ENCODE measurements at regions not wholly inside any gene's neighbourhood (a gene's known extent, or its start where the extent isn't known, plus 50 kb on each side); places are given as distances from the start of the nearest gene placed in this dataset.
A peak's percentile ranks its signal among the peaks of the same experiment; 100 is the strongest.
"Not testable (repeated sequence)": the region's sequence is repeated elsewhere in the genome, so short reads cannot be mapped to it uniquely, and the experiment has no call there.

DNA sequence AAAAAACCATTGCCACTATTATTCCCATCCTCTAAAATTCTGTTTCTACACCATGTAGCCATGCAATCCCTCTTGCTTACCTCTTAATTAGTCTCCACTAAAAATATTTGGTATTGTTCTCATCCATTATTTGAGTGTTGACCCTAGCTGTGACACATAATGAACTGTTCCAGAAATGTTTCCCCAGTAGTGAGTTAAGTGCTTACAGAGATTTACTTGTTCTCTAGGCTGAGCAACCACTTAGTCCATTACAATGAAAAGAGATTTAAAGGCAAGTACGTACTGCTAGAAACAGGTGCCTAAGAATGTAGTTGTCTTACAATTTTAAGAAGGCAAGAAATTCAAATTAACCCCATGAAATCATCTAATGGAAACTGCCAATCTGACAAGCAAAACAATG lies 112.7 kb upstream of the PTPN13 start:
- no peak for DNase-seq (ENCODE audit: low read depth)

DNA sequence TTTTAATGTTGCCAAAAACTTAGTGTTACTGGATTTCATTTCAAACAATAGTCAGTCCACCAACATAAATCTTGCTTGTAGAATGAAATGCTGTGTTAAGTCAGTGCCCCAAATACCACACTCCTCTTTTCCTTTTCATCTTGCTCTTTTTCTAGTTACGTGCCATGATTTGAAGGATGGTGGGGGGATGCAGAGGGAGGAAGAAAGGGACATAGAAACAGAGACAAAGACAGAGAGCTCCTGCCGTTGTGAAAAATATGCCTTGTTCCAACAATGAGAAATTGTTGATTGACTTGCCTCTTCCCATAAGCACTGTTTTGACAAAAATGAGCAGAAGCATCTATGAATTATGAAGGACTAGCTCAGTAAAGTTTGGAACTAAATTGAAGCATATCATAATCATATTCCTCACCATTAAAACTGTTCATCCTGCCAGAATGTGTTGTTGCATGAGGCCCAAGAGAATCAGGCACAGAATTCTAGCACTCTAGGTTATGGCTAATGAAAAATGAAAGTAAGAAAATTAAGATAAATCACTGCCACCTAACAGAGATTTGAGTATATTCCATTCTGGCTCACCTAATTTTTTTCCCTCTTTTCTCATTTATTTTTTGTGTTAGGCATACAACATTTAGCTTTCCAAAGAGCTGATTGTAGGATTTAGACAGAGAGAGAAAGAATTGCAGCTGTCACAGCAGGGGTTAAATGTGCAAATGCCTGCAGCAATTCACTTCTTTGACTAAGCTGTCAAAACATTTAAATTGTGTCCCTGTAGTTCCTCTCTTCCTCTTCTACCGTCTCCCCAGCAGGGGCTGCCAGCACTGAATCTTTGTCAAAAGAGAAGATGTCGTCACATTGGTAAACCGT lies 111.6 kb upstream of the PTPN13 start:
- DNase-seq (ENCODE audit: low read depth), result no peak

DNA sequence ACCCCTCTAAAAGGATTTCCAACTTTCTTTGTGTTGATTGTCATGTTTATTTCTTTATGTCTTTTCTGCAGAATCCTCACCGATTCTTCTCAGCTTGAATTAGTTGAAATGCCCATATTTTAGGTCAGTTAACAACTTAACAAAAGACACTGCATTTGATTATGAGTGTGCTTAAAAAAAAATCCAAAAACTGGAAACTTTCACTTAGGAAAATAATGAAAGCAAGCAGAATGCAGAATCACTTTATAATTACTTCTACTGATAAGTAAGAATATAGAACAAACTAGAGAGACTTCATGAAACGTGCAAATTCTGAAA lies 111.0 kb upstream of the PTPN13 start:
- DNase-seq (ENCODE audit: low read depth), result no peak

DNA sequence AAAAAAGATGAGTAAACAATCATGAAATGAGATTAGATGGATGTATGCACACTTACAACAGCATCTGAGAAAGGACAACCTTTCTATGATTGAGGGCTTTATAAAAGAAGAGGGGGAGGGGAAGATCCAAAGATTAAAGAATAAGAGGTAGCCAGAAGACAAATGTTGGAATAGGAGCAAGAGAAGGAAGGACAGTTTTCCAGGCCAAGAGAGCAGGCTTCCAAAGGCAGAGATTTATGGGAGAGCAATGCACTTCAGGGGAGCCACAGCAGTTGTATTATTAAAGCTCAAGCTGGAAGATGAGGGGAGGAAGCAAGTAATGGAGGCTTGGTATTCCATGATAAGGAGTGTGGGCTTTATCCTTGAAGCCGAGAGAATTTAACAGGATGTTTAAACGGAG lies 110.3 kb upstream of the PTPN13 start:
- no peak for DNase-seq (ENCODE audit: low read depth)

DNA sequence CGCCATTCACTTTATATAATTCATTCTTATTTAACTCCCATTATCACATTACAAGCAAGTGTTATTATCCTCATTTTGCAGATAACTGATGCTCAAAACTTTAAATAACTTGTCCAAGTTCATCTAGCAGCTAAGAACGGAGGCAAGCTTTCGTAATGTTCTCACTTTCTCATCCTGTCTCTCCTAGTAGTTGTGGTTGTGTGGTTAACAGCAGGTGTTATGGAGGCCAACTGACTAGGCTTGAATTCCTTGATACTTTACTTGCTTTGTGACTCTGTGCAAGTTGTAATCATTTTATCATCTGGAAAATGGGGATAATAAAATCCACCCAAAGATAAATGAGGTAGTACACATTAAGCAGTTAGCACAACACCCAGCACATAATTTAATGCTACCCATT lies 109.9 kb upstream of the PTPN13 start:
- no peak for DNase-seq (ENCODE audit: low read depth)

DNA sequence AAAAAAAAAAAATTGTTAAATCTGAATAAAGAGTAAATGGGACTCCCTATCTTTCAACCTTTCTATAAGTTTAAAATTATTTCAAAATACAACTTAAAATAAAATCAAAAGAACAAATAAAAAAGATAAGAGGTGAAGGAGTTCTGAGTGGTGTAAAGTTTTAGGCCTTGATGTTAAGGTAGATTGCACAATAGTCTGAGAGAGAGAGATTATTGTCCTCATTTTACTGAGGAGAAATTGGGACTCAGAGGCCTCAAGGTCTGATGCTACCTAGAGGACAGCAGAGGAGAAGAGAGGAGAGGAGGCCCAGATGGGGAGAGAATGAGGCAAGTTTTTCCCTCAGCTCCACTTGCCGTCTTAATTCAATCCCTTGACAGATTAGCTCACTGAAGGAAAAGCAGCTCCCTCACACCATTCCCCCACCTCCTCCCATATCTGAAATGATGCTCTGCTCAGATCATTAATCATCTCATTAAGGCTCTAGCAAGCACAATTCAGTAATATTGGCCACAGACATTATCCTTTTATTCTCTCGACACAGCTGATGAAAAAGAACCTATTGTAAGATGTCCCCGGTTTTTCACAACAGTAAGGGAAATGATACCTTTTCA lies 106.3 kb upstream of the PTPN13 start:
- no peak for DNase-seq (ENCODE audit: low read depth)

DNA sequence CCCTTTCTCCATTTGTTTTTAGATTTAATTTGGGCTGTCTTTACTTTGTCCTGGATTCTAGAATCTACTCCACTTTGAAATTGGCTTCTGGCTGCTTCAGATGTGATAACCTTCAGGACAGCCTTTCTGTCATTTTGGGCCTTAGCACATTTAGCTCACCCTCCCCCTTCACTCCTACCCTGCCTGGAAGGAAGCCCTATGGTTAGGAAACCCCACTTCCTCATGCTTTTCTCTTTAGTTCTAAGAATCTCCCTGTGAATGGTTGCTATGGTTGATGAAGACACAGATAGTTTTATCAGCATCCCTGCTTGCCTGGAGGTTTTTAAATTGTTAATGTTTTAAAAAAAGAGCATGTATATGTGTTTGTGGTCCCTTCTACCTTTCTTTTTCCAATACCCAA lies 100.7 kb upstream of the PTPN13 start:
- DNase-seq (ENCODE audit: low read depth), result no peak

DNA sequence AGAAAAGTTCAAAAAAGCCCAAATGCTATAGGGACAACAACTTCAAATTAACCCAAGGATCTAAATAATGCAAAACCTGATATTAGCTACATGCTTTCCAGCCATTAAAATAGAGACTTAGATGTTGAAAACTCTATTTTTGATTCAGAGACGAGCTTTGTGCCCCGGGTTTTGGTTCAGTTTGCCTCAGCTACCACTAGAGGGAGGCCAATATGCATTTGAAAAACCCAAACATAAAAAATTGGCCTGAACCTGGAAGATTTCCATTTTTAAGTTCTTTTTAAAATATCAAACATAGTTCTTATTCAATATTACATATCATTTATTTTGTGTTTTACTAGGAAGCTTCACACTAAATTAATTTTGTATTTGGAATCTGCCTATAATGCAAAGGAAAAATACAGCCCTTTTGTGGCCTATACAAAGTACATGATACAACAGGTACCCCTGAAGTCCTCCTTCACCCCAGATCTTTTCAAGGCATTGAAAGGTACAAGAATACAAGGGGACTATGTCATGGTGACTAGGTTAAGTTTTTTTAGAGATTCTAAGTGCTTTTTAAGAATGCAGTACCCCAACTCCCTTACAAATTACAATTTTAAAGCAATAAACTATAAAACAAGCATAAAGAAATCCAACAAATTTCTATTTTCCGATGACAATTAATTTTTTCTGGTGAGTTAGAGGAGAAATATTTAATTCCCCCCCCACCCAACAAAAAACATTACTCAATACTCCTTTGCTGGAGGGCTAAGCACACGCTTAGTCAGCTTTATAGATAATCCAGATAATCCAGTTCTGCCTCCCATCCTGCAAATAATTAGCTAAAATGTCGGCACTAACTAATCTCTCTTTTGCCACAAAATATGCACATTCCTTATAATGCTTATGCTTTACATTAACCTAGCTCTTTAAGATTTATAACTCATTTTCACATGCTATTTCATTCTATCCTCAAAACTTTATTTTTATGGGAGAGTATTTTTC lies 97.7 kb upstream of the PTPN13 start:
- DNase-seq (ENCODE audit: low read depth), result no peak

DNA sequence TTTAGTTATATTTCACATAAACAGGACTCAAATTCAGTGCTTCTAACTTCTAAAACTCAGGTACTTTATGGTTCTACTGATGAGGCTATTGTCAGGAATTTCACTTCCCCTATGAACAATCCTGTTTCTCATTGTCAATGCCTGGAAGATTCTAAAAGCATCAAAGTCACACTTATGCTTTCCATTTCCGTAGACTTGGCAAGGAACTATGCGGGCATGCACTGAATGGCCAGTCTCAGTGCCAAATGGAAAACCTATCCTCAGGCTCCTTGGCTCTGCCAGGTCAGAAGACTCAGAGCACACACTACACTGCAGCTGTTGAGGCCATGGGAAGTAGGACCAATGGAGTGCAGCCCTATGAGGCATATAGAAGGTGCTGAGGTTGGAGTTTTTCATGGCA lies 97.0 kb upstream of the PTPN13 start:
- no peak for DNase-seq (ENCODE audit: low read depth)

DNA sequence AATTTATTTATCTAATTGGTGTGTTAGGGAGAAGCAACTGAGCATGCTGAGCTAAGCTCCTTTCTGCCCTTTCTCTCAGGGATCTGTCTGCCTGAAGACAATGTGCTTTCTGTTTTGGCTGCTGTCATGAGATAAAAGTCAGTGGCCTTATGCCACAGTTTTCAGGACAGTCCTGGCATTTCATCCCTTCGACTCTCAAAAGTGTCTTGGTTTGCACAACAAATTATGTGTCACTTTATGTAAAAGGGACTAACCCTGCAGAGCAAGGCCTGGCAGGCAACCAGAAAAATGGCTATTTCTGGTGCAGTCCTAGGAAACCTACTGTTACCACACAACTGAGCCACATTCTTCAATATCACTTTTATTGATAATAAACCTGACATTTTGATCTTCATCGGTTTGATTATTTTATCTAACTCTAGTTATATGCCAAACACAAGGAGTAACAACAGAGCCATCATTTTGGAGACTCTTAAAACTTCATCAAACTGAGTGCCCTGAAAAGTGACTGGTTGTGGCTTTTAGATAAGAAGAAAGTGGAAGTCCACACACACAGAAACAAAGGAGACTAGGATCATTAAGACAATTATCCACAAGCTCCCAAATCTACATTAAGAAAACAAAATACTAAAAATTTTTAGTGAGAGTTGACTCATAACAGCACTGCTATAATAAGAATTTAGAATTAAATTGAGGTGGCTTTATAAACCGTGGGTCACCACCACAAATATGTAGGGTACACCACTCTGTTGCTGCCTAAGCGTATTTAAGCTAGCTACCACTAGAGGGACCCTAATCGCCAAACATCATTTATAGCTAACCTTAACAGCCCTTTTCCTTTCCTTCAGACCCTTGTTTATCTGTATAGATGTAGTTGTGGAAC lies 95.9 kb upstream of the PTPN13 start:
- DNase-seq (ENCODE audit: low read depth), result no peak

DNA sequence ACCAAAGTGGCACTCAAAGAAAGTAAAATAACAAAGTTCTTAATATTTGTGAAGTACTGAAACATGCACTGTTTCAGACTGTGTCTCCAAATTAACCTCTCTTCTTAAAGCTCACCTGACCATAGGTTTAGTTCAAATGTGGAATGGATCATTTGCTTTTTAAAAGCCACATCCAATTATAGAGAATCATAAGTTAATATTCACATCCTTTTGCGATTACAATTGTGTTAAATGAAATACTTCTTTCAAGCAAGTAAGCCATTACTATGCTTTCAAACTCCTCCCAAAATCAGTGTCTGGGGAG lies 95.3 kb upstream of the PTPN13 start:
- no peak for DNase-seq (ENCODE audit: low read depth)

DNA sequence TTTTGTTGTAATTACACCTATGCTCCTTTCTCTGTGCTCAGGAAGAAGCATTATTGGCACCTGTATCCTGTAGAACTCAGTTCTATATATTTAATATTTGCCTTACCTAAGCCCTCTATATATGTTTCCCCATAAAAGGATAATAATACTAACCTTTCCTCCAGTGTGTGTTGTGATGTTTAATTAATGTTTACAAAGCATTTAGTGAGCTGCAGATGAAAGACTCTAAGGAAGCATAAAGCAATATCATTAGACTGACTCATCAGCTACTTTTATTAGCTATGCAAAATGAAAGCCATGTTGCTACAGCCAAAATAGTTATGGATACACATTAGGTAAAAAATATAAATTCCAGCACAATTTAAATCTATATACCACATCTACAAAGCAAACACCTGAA lies 93.6 kb upstream of the PTPN13 start:
- no peak for DNase-seq (ENCODE audit: low read depth)

DNA sequence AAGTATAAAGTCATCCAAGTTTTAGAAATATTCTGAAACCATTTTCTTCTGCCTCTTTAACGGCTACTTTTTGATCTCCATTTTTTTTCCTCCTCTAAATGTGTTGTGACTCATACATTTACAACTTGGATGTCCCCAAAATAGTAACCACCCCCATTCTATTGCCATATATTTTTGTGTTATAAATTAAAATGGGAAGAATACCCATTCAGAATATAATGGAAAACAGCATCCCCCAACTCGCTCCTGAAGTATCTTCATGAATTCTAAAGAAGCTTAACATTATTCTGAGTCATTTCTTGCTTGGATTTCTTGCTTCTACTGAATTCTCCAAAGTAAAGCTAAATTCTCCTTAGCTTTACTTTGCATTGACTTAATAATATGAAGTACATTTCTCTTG lies 92.0 kb upstream of the PTPN13 start:
- DNase-seq (ENCODE audit: low read depth), result no peak

DNA sequence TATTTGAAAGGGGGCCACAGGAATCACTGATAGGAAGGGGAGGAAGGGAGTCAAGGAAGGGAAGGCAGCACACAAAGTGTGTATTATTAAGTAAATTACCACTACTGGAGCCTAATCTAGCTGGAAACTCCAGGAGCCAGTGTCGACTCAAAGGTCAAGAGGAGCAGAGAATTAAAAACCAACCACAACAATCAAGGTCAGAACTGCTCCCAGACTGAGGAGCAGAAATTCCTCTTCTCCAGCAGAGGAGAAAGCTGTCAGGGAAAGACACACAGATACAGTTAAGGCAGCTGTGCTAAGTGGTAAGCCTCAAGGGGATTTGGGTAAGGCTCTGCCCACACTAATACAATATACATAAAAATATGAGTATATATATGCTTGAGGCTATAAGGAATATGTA lies 87.5 kb upstream of the PTPN13 start:
- DNase-seq (ENCODE audit: low read depth), result no peak

DNA sequence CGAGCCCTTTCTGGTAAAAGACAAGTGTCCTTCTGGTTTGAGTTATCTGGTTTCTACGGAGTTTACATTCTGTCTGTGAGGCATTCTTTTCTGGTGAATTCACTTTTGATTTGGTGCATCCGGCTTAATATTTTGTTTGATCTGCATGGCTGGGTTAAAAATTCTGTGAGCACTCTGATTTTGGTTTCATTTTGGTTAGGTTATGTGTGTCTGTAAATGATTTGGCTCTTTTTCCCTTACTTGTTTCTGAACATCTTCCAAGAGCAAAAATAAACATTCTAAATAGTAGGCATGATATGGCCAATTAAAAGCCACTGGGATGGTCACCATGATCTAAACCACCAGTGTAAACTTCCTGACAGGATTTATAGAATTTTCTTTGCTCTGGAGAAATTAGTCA lies 85.7 kb upstream of the PTPN13 start:
- DNase-seq (ENCODE audit: low read depth), result peak; percentile 65

DNA sequence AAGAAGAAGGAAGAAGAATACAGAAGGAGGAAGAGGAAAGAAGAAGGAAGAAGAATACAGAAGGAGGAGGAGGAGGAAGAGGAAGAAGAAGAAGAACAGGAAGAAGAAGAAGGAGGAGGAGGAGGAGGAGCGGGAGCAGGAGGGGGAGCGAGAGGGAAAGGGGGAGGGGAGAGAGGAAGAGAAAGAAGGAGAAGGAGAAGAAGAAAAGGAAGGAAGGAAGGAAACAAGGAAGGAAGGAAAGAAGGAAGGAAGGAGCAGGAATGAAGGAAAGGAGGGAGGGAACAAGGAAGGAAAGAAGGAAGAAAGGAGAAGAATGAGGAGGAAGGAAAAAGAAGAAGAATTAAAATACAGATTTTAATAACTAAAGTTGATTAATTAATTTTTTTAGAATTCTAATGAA lies 82.5 kb upstream of the PTPN13 start:
- no peak for DNase-seq (ENCODE audit: low read depth)

DNA sequence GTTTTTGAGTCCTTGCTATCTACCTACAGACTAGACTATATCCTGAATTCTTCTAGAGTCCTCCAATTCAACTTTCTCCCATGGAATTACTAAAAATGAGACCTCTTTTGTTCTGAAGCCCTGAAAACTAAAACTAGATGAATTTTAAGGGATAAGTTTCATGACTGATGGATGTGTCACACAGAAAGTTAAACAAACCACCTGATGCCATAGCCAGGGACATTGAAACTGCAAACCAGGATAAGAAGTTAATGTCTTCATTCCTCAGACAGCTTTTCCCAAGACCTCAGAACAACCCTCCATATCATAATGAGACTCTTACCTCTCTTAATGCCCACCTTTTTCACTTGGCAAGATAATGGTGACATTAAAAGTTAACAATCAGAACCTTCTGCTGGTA lies 81.5 kb upstream of the PTPN13 start:
- DNase-seq (ENCODE audit: low read depth), result no peak

DNA sequence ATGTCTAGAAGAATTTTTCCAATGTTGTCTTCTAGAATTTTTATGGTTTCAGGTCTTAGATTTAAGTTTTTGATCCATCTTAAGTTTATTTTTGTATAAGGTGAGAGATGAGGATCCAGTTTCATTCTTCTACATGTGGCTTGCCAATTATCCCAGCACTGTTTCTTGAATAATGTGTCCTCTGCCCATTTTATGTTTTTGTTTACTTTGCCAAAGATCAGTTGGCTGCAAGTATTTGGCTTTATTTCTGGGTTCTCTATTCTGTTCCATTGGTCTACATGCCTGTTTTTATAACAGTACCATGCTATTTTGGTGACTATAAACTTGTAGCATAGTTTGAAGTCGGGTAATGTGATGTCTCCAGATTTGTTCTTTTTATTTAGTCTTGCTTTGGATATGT lies 78.2 kb upstream of the PTPN13 start:
- DNase-seq (ENCODE audit: low read depth), result not testable (repeated sequence)

DNA sequence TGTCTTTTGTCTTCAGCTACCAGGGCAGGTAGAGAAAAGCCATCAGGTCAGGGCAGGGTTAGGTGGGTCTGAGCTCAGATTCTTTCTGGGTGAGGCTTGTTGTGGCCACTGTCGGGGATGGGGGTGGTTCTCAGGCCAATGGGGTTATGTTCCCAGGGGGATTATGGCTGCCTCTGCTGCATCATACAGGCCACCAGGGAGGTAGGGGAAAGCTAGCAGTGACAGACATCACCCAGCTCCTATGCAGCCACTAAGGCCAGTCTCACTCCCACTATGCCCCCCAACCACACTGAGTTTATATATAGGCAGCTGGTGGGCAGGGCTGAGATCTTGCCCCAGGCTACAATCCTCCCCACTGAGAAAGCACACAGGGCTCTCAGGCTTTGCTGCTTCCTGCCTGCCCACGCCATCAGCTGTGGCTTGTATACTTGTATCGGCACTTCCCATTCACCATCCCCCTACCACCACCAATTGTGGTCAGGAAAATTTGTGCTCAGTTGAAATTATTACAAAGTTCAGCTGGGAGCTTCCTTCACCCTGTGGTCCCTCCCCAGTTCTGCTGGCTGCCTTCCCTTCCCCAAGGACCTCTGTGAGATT lies 72.6 kb upstream of the PTPN13 start:
- no peak for DNase-seq (ENCODE audit: low read depth)

DNA sequence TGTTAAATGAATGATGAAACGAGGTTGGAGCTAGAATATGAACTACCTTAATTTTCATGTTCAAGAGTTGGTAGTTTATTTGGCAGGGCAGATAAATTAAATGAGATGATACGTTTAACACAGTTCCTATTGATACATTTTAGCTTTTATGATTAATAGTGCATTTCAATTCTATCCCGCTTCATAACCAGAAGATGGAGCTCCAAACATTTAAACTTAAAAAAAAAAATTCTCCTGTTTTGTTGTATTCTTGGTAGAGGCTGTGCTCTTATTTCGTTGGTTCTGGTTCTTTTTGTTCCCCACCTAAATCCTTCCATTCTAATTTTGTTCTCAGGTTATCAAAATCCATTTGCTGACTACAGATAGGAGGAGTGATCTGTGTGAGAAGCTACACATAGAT lies 71.8 kb upstream of the PTPN13 start:
- no peak for DNase-seq (ENCODE audit: low read depth)

DNA sequence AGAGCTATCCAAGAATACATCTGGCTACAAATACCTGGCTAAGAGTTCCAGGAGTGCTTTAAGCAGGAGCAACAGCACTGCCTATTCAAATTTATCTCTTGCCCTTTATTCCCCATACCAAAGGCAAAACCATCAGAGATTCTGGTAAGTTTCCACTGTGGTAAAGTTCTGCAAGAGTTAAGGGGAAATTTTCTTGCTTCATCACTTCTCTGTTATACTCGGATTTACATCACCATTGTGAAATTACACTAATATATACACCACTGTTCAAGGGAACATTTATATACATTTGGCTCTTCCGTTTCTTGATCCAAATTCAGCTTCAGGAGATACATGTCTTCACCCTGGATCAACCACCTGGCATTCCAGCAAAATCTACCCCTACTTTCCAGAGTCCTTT lies 70.8 kb upstream of the PTPN13 start:
- no peak for DNase-seq (ENCODE audit: low read depth)

DNA sequence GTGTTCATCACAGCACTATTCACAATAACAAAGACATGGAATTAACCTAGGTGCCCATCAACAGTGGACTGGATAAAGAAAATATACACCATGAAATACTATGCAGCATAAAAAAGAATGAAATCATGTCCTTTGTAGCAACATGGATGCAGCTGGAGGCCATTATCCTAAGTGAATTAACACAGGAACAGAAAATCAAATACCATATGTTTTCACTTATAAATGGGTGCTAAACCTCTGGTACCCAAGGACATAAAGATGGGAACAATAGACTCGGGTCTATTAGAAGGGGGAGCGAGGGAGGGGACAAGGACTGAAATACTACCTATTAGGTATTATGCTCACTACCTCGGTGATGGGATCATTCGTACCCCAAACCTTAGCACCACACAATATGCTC lies 66.4 kb upstream of the PTPN13 start:
- DNase-seq (ENCODE audit: low read depth), result not testable (repeated sequence)

Measured in GM04504 (cell line).